ENCODE measurements at regions not wholly inside any gene's neighbourhood (a gene's known extent, or its start where the extent isn't known, plus 50 kb on each side); places are given as distances from the start of the nearest gene placed in this dataset.
"Not testable (repeated sequence)": the region's sequence is repeated elsewhere in the genome, so short reads cannot be mapped to it uniquely, and the experiment has no call there.

DNA sequence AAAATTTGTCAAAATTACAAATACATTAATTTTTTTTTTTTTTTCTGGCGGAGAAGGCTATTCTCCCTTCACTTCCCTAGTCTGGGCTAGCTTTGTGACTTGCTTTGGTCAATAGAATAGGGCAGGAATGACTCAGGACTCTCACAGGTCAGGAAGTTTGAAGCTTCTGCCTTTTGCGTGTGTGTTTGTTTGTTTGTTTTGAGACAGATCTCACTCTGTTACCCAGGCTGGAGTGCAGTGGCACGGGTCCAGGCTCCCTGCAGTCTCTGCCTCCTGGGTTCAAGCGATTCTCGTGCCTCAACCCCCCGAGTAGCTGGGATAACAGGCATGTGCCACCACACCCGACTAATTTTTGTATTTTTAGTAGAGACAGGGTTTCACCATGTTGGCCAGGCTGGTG lies 55.9 kb upstream of the USP9X start:
- intact Hi-C loops (cut with DNase I) = no loop called here
- no peak overlapping the region for H3K4me3 ChIP-seq
- no peak overlapping the region for H3K9ac ChIP-seq (ENCODE audit: low read depth in 2 of 2, low read length in 2 of 2)
- no peaks in the 10 kb centered on the region for H3K9me3 ChIP-seq
- H3K4me1 ChIP-seq = no peaks in the 10 kb centered on the region
- TF ChIP-seq CTCF (IDR thresholded peaks at IDR 0.05) = no peak
- H3K27ac ChIP-seq = no peak overlapping the region
- DNase-seq = no peak
- H3K27me3 ChIP-seq = no peaks in the 10 kb centered on the region
- no peaks in the 10 kb centered on the region for H3K36me3 ChIP-seq

GRCh38 chrX:41031256-41031967 lies 53.8 kb upstream of the USP9X start:
- no peaks in the 10 kb centered on the region for H3K4me1 ChIP-seq
- peak; percentile 30 for DNase-seq
- no peaks in the 10 kb centered on the region for H3K27me3 ChIP-seq
- no peaks in the 10 kb centered on the region for H3K9me3 ChIP-seq
- no peaks in the 10 kb centered on the region for H3K36me3 ChIP-seq
- no peak overlapping the region for H3K4me3 ChIP-seq
- no peak for TF ChIP-seq CTCF (IDR thresholded peaks at IDR 0.05)
- H3K27ac ChIP-seq = peak overlapping the region; percentile 53
- intact Hi-C loops (cut with DNase I) = no loop called here
- H3K9ac ChIP-seq (ENCODE audit: low read depth in 2 of 2, low read length in 2 of 2) = no peak overlapping the region

- H3K27ac ChIP-seq = no peak overlapping the region
- H3K27me3 ChIP-seq = no peaks in the 10 kb centered on the region
- no peak for DNase-seq
- no peak overlapping the region for H3K4me3 ChIP-seq
- H3K9me3 ChIP-seq = no peaks in the 10 kb centered on the region
- intact Hi-C loops (cut with DNase I) = no loop called here
- no peak for TF ChIP-seq CTCF (IDR thresholded peaks at IDR 0.05)
- H3K4me1 ChIP-seq = no peaks in the 10 kb centered on the region
- no peak overlapping the region for H3K9ac ChIP-seq (ENCODE audit: low read depth in 2 of 2, low read length in 2 of 2)
- H3K36me3 ChIP-seq = no peaks in the 10 kb centered on the region
Measured at GRCh38 chrX:41033299-41033698, 51.9 kb upstream of the USP9X start.

DNA sequence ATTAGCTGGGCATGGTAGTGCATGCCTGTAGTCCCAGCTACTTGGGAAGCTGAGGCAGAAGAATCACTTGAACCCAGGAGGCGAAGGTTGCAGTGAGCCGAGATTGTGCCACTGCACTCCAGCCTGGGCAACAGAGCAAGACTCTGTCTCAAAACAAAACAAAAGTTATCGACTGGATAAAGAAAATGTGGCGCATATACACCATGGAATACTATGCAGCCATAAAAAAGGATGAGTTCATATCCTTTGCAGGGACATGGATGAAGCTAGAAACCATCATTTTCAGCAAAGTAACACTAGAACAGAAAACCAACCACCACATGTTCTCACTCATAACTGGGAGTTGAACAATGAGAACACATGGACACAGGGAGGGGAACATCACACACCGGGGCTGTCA lies 50.3 kb upstream of the USP9X start:
- H3K27me3 ChIP-seq; H3K9me3 ChIP-seq; DNase-seq; H3K36me3 ChIP-seq; intact Hi-C loops (cut with DNase I); H3K4me3 ChIP-seq; H3K9ac ChIP-seq (ENCODE audit: low read depth in 2 of 2, low read length in 2 of 2); H3K4me1 ChIP-seq: not testable (repeated sequence)
- peak overlapping the region; percentile 58 for H3K27ac ChIP-seq

Measured in colonic mucosa (tissue), 4 donors.